ENCODE measurements at regions not wholly inside any gene's neighbourhood (a gene's known extent, or its start where the extent isn't known, plus 50 kb on each side); places are given as distances from the start of the nearest gene placed in this dataset.

DNA sequence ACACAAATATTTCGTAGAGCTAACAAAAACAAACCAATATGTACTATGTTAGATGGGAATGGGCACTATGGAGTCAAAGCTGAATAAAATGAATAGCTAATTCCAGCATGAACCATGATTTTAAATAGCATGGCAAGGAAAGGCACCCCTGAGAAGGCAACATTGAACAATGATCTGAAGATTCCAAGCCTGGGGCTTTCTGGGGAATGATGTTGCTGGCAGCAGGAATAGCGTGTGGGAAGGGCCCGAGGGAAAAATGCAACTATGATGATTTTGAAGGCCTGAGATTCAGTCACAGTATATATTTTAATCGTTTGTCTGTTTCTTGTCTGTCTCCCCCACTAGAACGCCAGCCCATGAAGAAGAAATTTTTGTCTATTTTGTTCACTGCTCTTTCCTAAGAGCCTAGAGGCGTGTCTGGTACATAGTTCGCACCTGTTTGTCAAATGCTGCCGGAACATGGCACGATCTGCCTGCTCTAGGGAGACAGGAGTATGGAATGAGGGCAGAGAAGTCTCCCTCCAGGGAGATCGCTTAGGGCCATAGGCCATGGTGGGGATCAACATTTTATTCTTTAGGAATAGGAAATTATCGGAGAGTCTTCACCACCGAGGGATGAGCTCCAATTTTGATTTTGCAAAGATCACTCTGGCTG is 84.8 kb upstream of the EYA2 start:
- TF ChIP-seq CTCF (IDR thresholded peaks at IDR 0.05) (no peak), POLR2AphosphoS5 (IDR thresholded peaks at IDR 0.05) (no peak)
